Hepatocyte (in vitro differentiated cells): ENCODE measurements at regions not wholly inside any gene's neighbourhood (a gene's known extent, or its start where the extent isn't known, plus 50 kb on each side); places are given as distances from the start of the nearest gene placed in this dataset.

Experiments used
- EZH2 ChIP-seq: fragments of 200-600 bp; sonication (generic); IDR thresholded peaks from 2 replicates; pipeline ENCODE4 v1.6.1; 2016; ENCODE audit warnings: antibody characterized with exemption, mild to moderate bottlenecking, borderline replicate concordance
- EZH2phosphoT487 ChIP-seq: fragments of 200-600 bp; sonication (generic); IDR thresholded peaks from one replicate; pipeline ENCODE4 v1.6.1; 2018; ENCODE audit warnings: antibody characterized with exemption, mild to moderate bottlenecking, low read depth, moderate library complexity; ENCODE audit not compliant: unreplicated experiment, severe bottlenecking
- TF ChIP-seq, protein P1 (sequence below): fragments of 200-600 bp; sonication (generic); IDR thresholded peaks from 2 replicates; pipeline ENCODE4 v1.5.1; 2016; ENCODE audit warnings: antibody characterized with exemption, mild to moderate bottlenecking; ENCODE audit not compliant: poor library complexity

DNA sequence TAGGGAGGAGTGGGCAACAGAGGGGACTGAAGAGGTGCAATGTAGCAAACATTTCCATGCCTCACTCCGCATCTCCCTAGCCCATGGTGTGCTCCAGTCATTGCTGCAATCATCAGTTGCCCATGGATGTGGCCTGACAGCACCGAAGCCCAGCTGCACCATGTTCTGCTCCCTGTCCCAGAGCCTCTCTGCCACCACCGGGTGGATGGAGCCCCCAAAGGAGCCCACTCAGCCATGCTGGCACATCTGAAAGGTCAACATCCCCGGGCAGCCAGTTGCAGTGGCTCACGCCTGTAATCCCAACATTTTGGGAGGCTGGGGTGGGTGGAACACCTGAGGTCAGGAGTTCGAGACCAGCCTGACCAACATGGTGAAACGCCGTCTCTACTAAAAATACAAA, 336.4 kb upstream of the ZMIZ1 start:
- TF ChIP-seq, protein P1, sequence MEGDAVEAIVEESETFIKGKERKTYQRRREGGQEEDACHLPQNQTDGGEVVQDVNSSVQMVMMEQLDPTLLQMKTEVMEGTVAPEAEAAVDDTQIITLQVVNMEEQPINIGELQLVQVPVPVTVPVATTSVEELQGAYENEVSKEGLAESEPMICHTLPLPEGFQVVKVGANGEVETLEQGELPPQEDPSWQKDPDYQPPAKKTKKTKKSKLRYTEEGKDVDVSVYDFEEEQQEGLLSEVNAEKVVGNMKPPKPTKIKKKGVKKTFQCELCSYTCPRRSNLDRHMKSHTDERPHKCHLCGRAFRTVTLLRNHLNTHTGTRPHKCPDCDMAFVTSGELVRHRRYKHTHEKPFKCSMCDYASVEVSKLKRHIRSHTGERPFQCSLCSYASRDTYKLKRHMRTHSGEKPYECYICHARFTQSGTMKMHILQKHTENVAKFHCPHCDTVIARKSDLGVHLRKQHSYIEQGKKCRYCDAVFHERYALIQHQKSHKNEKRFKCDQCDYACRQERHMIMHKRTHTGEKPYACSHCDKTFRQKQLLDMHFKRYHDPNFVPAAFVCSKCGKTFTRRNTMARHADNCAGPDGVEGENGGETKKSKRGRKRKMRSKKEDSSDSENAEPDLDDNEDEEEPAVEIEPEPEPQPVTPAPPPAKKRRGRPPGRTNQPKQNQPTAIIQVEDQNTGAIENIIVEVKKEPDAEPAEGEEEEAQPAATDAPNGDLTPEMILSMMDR, result no peak
- TF ChIP-seq EZH2phosphoT487, result no peak
- no peak for TF ChIP-seq EZH2
